M059J (cell line): ENCODE measurements at regions not wholly inside any gene's neighbourhood (a gene's known extent, or its start where the extent isn't known, plus 50 kb on each side); places are given as distances from the start of the nearest gene placed in this dataset.
"Not testable (repeated sequence)": the region's sequence is repeated elsewhere in the genome, so short reads cannot be mapped to it uniquely, and the experiment has no call there.

Experiments used
- DNase-seq: peaks from one replicate; pipeline ENCODE4 v3.0.0-alpha.2; 2012; ENCODE audit warnings: low read depth

- DNase-seq = peak; percentile 51
Measured at GRCh38 chr5:27830546-27830945, 792.2 kb upstream of the CDH9 start.

GRCh38 chr5:27821681-27822080 is 783.3 kb upstream of the CDH9 start:
- DNase-seq = peak; percentile 52

GRCh38 chr5:27818888-27819287 is 780.5 kb upstream of the CDH9 start:
- peak; percentile 28 for DNase-seq

- DNase-seq = peak; percentile 19
Measured at GRCh38 chr5:27814983-27815382, 776.6 kb upstream of the CDH9 start.

- DNase-seq = no peak
Measured at GRCh38 chr5:27814286-27814685, 775.9 kb upstream of the CDH9 start.

- DNase-seq = peak; percentile 42
Measured at GRCh38 chr5:27810458-27810857, 772.1 kb upstream of the CDH9 start.

GRCh38 chr5:27797220-27797619 is 758.8 kb upstream of the CDH9 start:
- no peak for DNase-seq

- peak; percentile 8 for DNase-seq
Measured at GRCh38 chr5:27788184-27788583, 749.8 kb upstream of the CDH9 start.

GRCh38 chr5:27784317-27784716 is 745.9 kb upstream of the CDH9 start:
- no peak for DNase-seq

GRCh38 chr5:27778121-27778520 is 739.7 kb upstream of the CDH9 start:
- no peak for DNase-seq

GRCh38 chr5:27773636-27774035 is 735.2 kb upstream of the CDH9 start:
- no peak for DNase-seq

GRCh38 chr5:27773166-27773565 is 734.8 kb upstream of the CDH9 start:
- no peak for DNase-seq

GRCh38 chr5:27769748-27770402 is 731.5 kb upstream of the CDH9 start:
- no peak for DNase-seq

GRCh38 chr5:27748847-27749246 is 710.5 kb upstream of the CDH9 start:
- peak; percentile 48 for DNase-seq

- not testable (repeated sequence) for DNase-seq
Measured at GRCh38 chr5:27743383-27743979, 705.1 kb upstream of the CDH9 start.

GRCh38 chr5:27742805-27743204 is 704.4 kb upstream of the CDH9 start:
- DNase-seq = no peak

- DNase-seq = no peak
Measured at GRCh38 chr5:27734838-27735237, 696.5 kb upstream of the CDH9 start.

GRCh38 chr5:27733237-27733636 is 694.9 kb upstream of the CDH9 start:
- no peak for DNase-seq

- no peak for DNase-seq
Measured at GRCh38 chr5:27727254-27727653, 688.9 kb upstream of the CDH9 start.

GRCh38 chr5:27722337-27722736 is 684.0 kb upstream of the CDH9 start:
- DNase-seq = no peak

- peak; percentile 82 for DNase-seq
Measured at GRCh38 chr5:27708534-27708933, 670.1 kb upstream of the CDH9 start.

- peak; percentile 76 for DNase-seq
Measured at GRCh38 chr5:27706832-27707231, 668.4 kb upstream of the CDH9 start.

- no peak for DNase-seq
Measured at GRCh38 chr5:27705661-27706060, 667.3 kb upstream of the CDH9 start.
